SK-N-SH (cell line): ENCODE measurements at regions not wholly inside any gene's neighbourhood (a gene's known extent, or its start where the extent isn't known, plus 50 kb on each side); places are given as distances from the start of the nearest gene placed in this dataset.

ENCODE experiments used
- CTCF ChIA-PET: fragments of 300-600, 350-600 bp; formaldehyde crosslinking; extraction: SDS; loops from one replicate; lab custom pipeline; 2021; lab: Yijun Ruan, JAX
- POLR2A ChIA-PET: fragments of 350-600 bp; sonication (Branson Sonifier 250); formaldehyde crosslinking; extraction: SDS; loops from one replicate; lab custom pipeline; 2020; ENCODE audit warnings: antibody characterized with exemption, inconsistent platforms; lab: Yijun Ruan, JAX
- DNase-seq: peaks from one replicate; pipeline ENCODE4 v3.0.0; 2012
- H2AFZ ChIP-seq: fragments of 200-600 bp; sonication (generic); 2 replicates; pipeline ENCODE4 v1.8.1; 2016; ENCODE audit warnings: antibody characterized with exemption, mild to moderate bottlenecking, low read depth
- H3F3A ChIP-seq: fragments of 200-600 bp; sonication (generic); replicated peaks from 2 replicates; pipeline ENCODE3; 2016; ENCODE audit warnings: antibody characterized with exemption, mild to moderate bottlenecking; ENCODE audit not compliant: insufficient read depth
- H3K27ac ChIP-seq, 2 experiments: fragments of 200-500 bp in 1 of 2; fragments of 200-600 bp in 1 of 2; sonication (Bioruptor generic) in 1 of 2; sonication (generic), shearing (Covaris generic) in 1 of 2; 2 replicates each; pipeline versions ENCODE4 v1.5.1 to v1.6.1; 2014 to 2016; ENCODE audit warnings: low read depth in 2 of 2, inconsistent platforms in 1 of 2, low read length in 1 of 2, mild to moderate bottlenecking in 1 of 2, mixed read lengths in 1 of 2
- H3K27me3 ChIP-seq: fragments of 200-600 bp; sonication (generic), shearing (Covaris generic); 2 replicates; pipeline ENCODE4 v1.6.1; 2016; ENCODE audit warnings: mixed run types; ENCODE audit not compliant: insufficient read depth
- H3K36me3 ChIP-seq, 2 experiments: fragments of 200-500 bp in 1 of 2; fragments of 200-600 bp in 1 of 2; sonication (Bioruptor generic) in 1 of 2; sonication (generic) in 1 of 2; replicated peaks in 1 of 2; 2 replicates each; pipeline versions ENCODE3 to v1.5.1; 2014 to 2016; ENCODE audit warnings: low read length in 1 of 2, mild to moderate bottlenecking in 1 of 2; ENCODE audit not compliant: insufficient read depth in 2 of 2, control insufficient read depth in 1 of 2
- H3K4me1 ChIP-seq, 2 experiments: fragments of 200-500 bp in 1 of 2; fragments of 200-600 bp in 1 of 2; sonication (Bioruptor generic) in 1 of 2; sonication (generic), shearing (Covaris generic) in 1 of 2; 2 replicates each; pipeline versions ENCODE4 v1.5.1 to v1.6.1; 2014 to 2016; ENCODE audit warnings: low read depth in 1 of 2, low read length in 1 of 2, mixed run types in 1 of 2; ENCODE audit not compliant: insufficient read depth in 2 of 2, control insufficient read depth in 1 of 2
- H3K4me2 ChIP-seq: fragments of 200-600 bp; sonication (generic), shearing (Covaris generic); 2 replicates; pipeline ENCODE4 v1.6.1; 2017; ENCODE audit warnings: mixed run types
- H3K4me3 ChIP-seq, 2 experiments: fragments of 200-500 bp in 1 of 2; fragments of 200-600 bp in 1 of 2; sonication (Bioruptor generic) in 1 of 2; sonication (generic), shearing (Covaris generic) in 1 of 2; 2 replicates each; pipeline versions ENCODE4 v1.5.1 to v1.8.1; 2014 to 2016; ENCODE audit warnings: low read depth in 2 of 2, inconsistent platforms in 1 of 2, low read length in 1 of 2, mild to moderate bottlenecking in 1 of 2, mixed read lengths in 1 of 2, moderate library complexity in 1 of 2
- H3K79me2 ChIP-seq: fragments of 200-600 bp; sonication (generic); 2 replicates; pipeline ENCODE4 v1.8.1; 2017; ENCODE audit warnings: mild to moderate bottlenecking; ENCODE audit not compliant: insufficient read depth
- H3K9ac ChIP-seq: fragments of 200-600 bp; sonication (generic); 2 replicates; pipeline ENCODE4 v1.6.1; 2017; ENCODE audit warnings: mixed run types
- H3K9me2 ChIP-seq: fragments of 200-600 bp; sonication (generic); 2 replicates; pipeline ENCODE4 v1.6.1; 2017; ENCODE audit warnings: mixed run types
- H3K9me3 ChIP-seq: fragments of 200-600 bp; sonication (generic); 2 replicates; pipeline ENCODE4 v1.6.1; 2017; ENCODE audit warnings: mixed run types, mild to moderate bottlenecking, moderate library complexity
- H4K20me1 ChIP-seq: fragments of 200-600 bp; sonication (generic); 2 replicates; pipeline ENCODE4 v1.6.1; 2017; ENCODE audit warnings: mild to moderate bottlenecking, mixed run types; ENCODE audit not compliant: insufficient read depth
- CHD2 ChIP-seq: fragments of 150-350 bp; IDR thresholded peaks from 2 replicates; pipeline ENCODE4 v1.6.1; 2018; ENCODE audit warnings: low read length; ENCODE audit not compliant: partially characterized antibody
- EP300 ChIP-seq, 2 experiments: IDR thresholded peaks; 2 replicates each; pipeline versions ENCODE4 v1.4.0 to v1.6.1; 2012; ENCODE audit warnings: borderline replicate concordance in 1 of 2, low read depth in 1 of 2, low read length in 1 of 2
- FOSL2 ChIP-seq: IDR thresholded peaks from 2 replicates; pipeline ENCODE4 v1.4.0; 2012; ENCODE audit warnings: low read depth, mild to moderate bottlenecking, moderate library complexity, borderline replicate concordance
- GABPA ChIP-seq: IDR thresholded peaks from 2 replicates; pipeline ENCODE4 v1.4.0; 2012; ENCODE audit warnings: low read depth, mild to moderate bottlenecking
- MAX ChIP-seq: IDR thresholded peaks from 2 replicates; pipeline ENCODE4 v1.4.0; 2012; ENCODE audit warnings: low read depth
- MXI1 ChIP-seq: IDR thresholded peaks from 2 replicates; pipeline ENCODE4 v1.6.1; 2012; ENCODE audit warnings: mild to moderate bottlenecking, low read depth, low read length, improper control_type of control experiment
- NFIC ChIP-seq: IDR thresholded peaks from 2 replicates; pipeline ENCODE4 v1.4.0; 2012; ENCODE audit warnings: borderline replicate concordance
- PBX3 ChIP-seq: IDR thresholded peaks from 2 replicates; pipeline ENCODE4; 2012
- RAD21 ChIP-seq: IDR thresholded peaks from 2 replicates; pipeline ENCODE4 v1.6.1; 2012; ENCODE audit warnings: mild to moderate bottlenecking, low read length
- RCOR1 ChIP-seq: fragments of 150-350 bp; IDR thresholded peaks from 2 replicates; pipeline ENCODE4 v1.6.1; 2017; ENCODE audit warnings: antibody characterized with exemption, low read length
- RFX5 ChIP-seq: IDR thresholded peaks from 2 replicates; pipeline ENCODE4 v1.6.1; 2012; ENCODE audit warnings: mild to moderate bottlenecking, improper control_type of control experiment, low read length
- SMC3 ChIP-seq: IDR thresholded peaks from 2 replicates; pipeline ENCODE4 v1.6.1; 2012; ENCODE audit warnings: low read depth, low read length, improper control_type of control experiment
- WGBS: methylation state at CpG from one replicate; pipeline ENCODE4 v1.1.6; 2017; ENCODE audit warnings: low lambda C conversion rate; 5-methylcytosine and 5-hydroxymethylcytosine counted together
- TF ChIP-seq, protein P1 (sequence below): IDR thresholded peaks from 2 replicates; pipeline ENCODE4 v1.4.0; 2012; ENCODE audit warnings: low read depth, borderline replicate concordance
- TF ChIP-seq, protein P2 (sequence below): fragments of 200-600 bp; sonication (generic); IDR thresholded peaks from 2 replicates; pipeline ENCODE4 v1.6.1; 2017; ENCODE audit warnings: antibody characterized with exemption, mild to moderate bottlenecking, moderate library complexity

DNA sequence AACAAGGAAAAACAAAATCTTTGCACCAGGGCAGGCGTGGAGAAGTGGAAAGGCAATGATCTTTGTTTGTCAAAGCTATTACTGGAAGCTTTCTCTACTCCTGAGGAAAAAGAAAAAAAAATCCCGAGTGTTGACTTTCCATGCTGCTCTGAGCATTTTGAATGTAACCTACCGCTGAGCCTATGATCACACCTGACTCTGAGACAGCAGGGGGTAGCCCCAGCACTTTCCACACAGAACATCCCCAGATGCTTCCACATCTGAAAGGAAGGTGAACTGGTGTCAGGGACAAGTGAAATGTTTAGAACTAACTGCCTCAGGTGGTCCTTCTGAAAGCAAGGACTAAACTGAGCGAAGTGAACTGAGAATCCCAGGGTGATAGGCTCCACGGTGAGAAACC is 1315.1 kb upstream of the DDX18 start:
- Histone ChIP-seq H3K79me2 (no peaks in the 10 kb centered on the region), H3K27me3 (no peaks in the 10 kb centered on the region), H3K4me1 (no peaks in the 10 kb centered on the region), H3K9me3 (no peaks in the 10 kb centered on the region; the same call in 1 of the 2 replicates), H2AFZ (no peak overlapping the region), H3F3A (no peaks in the 10 kb centered on the region), H3K4me3 (no peak overlapping the region), H4K20me1 (no peaks in the 10 kb centered on the region), H3K36me3 (no peaks in the 10 kb centered on the region), H3K9me2 (no peaks in the 10 kb centered on the region), H3K4me2 (no peak overlapping the region), H3K27ac (no peak overlapping the region), H3K9ac (no peak overlapping the region)
- no peak for DNase-seq
- no peak for TF ChIP-seq EP300 (IDR thresholded peaks at IDR 0.05; ENCODE audit: borderline replicate concordance in 1 of 2, low read depth in 1 of 2, low read length in 1 of 2)
- TF ChIP-seq RCOR1: no peak
- TF ChIP-seq MXI1: no peak
- no peak for TF ChIP-seq RFX5
- TF ChIP-seq NFIC: no peak
- TF ChIP-seq PBX3: no peak
- TF ChIP-seq, protein P1, sequence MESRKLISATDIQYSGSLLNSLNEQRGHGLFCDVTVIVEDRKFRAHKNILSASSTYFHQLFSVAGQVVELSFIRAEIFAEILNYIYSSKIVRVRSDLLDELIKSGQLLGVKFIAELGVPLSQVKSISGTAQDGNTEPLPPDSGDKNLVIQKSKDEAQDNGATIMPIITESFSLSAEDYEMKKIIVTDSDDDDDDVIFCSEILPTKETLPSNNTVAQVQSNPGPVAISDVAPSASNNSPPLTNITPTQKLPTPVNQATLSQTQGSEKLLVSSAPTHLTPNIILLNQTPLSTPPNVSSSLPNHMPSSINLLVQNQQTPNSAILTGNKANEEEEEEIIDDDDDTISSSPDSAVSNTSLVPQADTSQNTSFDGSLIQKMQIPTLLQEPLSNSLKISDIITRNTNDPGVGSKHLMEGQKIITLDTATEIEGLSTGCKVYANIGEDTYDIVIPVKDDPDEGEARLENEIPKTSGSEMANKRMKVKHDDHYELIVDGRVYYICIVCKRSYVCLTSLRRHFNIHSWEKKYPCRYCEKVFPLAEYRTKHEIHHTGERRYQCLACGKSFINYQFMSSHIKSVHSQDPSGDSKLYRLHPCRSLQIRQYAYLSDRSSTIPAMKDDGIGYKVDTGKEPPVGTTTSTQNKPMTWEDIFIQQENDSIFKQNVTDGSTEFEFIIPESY: no peak
- CTCF ChIA-PET: interaction anchor here (0.7 to 1.7 kb wide), 2 partner anchors 10 to 14 kb away, joined by 3 to 4 read pairs; no protein-coding TSS in a partner anchor
- 14% methylated on average over 4 of the region's 5 CpGs for WGBS
- POLR2A ChIA-PET: no interaction called here

GRCh38 chr2:116510117-116510671 is 1304.3 kb upstream of the DDX18 start:
- 2% methylated on average over 2 of the region's 3 CpGs for WGBS
- Histone ChIP-seq H4K20me1 (no peaks in the 10 kb centered on the region), H3K36me3 (no peaks in the 10 kb centered on the region), H3K9me3 (no peaks in the 10 kb centered on the region), H3K27me3 (no peaks in the 10 kb centered on the region), H3K4me3 (peak overlapping the region in 1 of 2 experiments; percentile 20; a peak in 1 of 4 replicates), H2AFZ (no peak overlapping the region), H3K27ac (no peak overlapping the region), H3K4me2 (no peak overlapping the region), H3K79me2 (no peaks in the 10 kb centered on the region), H3K9ac (no peak overlapping the region), H3K4me1 (no peaks in the 10 kb centered on the region; a peak in 1 of 4 replicates), H3K9me2 (no peaks in the 10 kb centered on the region), H3F3A (no peaks in the 10 kb centered on the region)
- ChIA-PET POLR2A (no interaction called here), CTCF (interaction anchor here (0.8 to 1.7 kb wide), 3 partner anchors 10 to 442 kb away, joined by 3 to 5 read pairs (median 3); no protein-coding TSS in a partner anchor)
- peak; percentile 10 for DNase-seq
- TF ChIP-seq, protein P2, sequence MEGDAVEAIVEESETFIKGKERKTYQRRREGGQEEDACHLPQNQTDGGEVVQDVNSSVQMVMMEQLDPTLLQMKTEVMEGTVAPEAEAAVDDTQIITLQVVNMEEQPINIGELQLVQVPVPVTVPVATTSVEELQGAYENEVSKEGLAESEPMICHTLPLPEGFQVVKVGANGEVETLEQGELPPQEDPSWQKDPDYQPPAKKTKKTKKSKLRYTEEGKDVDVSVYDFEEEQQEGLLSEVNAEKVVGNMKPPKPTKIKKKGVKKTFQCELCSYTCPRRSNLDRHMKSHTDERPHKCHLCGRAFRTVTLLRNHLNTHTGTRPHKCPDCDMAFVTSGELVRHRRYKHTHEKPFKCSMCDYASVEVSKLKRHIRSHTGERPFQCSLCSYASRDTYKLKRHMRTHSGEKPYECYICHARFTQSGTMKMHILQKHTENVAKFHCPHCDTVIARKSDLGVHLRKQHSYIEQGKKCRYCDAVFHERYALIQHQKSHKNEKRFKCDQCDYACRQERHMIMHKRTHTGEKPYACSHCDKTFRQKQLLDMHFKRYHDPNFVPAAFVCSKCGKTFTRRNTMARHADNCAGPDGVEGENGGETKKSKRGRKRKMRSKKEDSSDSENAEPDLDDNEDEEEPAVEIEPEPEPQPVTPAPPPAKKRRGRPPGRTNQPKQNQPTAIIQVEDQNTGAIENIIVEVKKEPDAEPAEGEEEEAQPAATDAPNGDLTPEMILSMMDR: 0 out of 2 replicates have a peak, but pooled peaks have one; percentile 14
- TF ChIP-seq NFIC (no peak), RAD21 (peak; percentile 61), SMC3 (peak; percentile 29; the same call in 1 of the 2 replicates), GABPA (no peak), CHD2 (no peak), MAX (no peak), FOSL2 (no peak)
